GM21786 (cell line): ENCODE measurements at regions not wholly inside any gene's neighbourhood (a gene's known extent, or its start where the extent isn't known, plus 50 kb on each side); places are given as distances from the start of the nearest gene placed in this dataset.

ENCODE experiments used
- ATAC-seq: cut with Tn5 transposase; IDR thresholded peaks from one replicate; pipeline ENCODE4 v1.9.1; 2021; ENCODE audit not compliant: unreplicated experiment

DNA sequence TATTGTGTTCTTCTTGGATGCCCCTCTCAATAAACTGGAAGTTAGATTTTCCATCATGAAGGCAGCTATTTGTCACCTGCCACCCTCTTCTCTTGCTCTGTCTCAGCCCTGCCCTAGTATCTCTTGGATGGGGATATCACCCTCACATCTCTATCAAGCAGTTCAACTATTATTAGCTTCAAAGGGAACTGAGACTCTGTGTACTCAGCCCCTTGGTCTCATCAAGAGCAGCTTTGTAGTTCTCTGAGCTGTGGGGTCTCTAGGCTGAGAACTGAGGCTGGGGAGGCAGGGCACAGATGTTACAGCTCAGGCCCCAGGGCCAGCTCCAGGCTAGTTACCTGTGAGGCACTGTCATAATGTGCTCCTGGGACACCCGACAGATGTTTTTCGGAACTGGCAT lies 130.3 kb downstream of the DAD1 start:
- ATAC-seq: no peak

DNA sequence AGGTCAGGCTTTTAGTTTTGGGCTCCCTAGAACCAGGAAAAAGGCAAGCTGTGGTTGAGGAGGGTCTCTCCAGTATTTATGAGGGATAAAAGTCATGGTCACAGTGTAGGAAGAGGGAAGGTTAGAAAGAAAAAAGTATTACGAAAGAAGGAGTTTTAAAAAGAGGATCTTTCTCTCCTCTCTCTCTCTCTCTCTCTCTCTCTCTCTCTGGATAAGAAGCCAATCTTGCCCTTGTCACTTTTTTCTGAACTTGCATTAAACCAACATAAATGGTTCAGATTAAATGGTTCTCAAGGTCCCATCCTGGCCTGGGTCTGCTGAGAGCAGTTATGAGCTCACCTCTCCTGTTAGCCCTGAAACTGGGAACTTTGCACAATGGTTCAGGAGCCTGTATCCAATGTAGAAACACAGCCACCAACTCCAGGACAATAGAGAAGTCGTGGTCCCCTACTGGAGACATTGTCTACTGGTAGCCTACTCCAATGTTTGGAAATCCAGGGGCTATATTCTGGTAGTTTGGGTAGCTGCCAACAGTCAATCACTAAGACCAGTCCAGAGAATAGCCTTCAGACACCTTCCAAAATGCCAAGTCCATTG lies 131.9 kb downstream of the DAD1 start:
- ATAC-seq: no peak

DNA sequence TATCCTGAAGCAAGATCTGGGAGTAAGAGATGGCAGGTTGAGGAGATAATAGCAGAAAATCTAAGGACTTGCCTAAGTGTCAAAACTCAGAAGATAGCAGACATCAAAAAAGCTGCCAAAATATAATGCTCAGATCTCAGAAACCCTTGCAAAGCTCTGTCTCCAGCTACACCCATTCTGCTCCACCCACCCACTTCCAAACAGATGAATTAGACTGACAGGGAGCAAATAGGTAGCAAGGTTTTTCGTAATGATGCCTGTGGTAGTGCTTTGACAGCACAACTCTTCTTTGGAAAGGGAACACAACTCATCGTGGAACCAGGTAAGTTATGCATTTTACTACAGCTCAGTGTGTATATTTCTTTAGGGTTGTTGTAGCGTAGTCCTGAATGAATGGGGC lies 132.6 kb downstream of the DAD1 start:
- ATAC-seq: no peak

DNA sequence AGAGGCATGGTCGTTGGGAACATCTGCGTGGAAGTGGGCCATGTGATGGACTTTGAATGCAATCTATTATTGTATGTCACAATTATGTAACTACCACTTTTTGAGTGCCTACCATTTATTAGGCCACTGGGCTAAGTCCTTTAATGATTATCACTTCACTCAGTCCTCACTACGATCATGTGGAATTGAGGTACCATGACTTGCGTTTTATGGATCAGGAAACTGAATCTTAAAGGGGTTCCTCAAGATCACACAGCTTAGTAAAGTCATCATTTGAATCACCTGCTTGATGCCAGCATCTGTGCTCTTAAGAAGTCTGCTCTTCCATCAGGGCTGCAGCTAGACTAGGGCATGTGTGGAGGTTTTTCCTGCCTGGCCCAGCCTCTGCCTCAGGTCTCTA lies 136.7 kb downstream of the DAD1 start:
- ATAC-seq: no peak

DNA sequence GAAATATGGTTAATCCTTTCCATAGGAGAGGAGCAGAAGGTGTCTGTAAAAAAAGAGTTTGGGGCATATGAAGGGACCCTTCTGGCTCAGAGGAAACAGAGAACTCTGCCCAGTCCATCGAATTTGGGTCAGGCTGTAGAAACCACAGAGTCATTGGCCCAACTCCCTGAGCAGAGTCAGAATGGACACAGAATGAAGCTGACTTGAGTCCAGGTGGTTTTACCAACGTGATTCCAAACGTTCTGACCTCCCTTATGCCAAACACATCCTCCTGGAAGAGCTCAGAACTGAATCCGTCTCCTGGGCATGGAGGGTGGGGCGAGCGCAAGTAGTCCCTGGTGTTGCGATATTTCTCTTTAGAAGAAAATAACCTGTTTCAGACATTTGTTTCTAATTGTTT lies 138.8 kb downstream of the DAD1 start:
- ATAC-seq: no peak

DNA sequence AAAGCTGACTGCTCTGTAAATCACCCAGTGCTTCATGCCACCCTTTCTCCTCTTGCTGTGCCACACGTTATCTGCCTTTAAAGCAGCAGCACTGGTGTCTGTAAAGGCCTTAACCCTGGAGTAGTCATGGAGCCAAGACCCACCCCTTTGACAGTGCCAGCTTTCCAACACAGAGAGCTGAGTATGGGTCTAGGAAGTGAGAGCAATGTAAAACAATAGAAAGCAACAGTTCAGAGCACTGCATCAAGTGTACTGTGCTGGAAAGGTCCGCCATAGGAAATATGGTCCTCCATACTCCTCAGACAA lies 139.5 kb downstream of the DAD1 start:
- no peak for ATAC-seq

DNA sequence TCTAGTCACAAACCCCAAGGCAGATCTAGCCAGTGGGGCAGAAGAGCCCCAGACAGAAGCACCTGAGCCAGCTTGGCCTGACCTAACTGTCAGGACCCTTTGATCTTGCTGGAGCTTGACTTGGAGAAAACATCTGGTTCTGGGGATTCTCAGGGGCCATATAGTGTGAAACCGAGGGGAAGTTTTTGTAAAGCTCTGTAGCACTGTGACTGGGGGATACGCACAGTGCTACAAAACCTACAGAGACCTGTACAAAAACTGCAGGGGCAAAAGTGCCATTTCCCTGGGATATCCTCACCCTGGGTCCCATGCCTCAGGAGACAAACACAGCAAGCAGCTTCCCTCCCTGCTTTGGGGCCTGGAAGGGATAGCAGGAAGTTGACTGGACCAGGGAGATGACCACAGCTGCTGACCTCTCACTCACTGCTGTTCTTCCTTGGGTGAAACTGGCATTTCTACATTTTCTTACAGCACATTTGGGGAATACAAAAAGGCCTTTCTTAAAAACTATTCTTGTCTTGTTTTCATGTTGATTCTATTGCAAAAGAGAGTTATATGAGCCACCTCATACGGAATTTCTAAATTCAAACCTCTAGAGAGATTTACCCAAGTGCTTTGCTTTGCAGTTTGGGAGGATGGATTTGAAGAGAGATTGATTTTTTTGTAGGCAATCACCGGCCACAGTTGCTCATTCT lies 140.0 kb downstream of the DAD1 start:
- ATAC-seq: peak; percentile 40

DNA sequence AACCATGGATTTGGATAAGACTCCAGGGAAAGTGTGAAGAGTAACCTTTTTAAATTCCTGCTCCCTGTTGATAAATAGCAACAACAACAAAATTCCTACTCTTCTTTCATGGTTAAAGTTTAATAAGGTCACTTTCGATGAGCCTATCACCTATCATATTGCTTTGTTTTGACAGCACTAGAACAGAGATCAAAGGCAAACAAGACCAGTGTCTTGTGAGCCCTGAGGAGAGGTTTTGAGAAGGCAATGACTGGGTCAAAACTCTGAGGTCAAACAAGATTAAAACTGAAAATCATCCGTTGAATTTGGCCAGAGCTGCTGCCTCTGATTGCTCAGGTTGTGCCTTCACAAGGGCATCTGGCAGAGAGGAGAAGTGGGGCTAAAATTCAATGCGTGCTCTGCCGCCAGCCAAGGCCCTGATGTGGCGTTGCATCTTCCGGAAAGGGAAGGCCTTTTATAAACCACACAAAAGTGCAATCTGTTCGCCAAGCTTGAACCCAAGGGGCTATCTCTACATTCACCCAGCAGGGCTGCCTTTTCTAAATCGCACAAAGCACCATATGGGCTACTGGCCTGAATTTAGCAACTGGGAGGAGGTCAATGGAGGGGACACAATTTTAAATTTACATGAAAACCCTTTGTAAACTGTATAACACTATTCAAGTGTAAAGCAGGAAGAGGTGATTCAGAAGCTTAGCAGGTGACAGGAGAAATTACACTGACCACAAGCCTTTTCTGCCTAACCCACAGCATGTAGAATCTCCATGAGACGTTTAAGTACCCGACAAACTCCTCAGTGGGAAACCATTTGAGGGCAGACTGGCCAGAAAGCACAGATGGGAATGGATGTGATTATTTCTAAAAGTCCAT lies 140.8 kb downstream of the DAD1 start:
- ATAC-seq: peak; percentile 73

DNA sequence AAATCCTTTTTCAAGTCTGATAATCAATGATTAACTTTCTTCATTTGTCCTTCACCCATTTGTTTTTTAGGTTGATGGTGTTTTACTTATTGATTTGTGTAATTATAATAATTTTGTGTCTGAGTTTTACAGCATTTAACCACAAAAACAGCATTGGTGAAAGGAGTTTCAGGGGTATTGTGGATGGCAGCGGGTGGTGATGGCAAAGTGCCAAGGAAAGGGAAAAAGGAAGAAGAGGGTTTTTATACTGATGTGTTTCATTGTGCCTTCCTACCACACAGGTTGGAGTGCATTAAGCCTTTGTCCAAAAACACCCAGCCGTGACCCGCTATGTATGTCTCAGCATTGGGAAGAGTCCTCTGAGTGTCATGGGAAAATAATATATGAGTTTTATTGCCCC lies 150.3 kb downstream of the DAD1 start:
- no peak for ATAC-seq

DNA sequence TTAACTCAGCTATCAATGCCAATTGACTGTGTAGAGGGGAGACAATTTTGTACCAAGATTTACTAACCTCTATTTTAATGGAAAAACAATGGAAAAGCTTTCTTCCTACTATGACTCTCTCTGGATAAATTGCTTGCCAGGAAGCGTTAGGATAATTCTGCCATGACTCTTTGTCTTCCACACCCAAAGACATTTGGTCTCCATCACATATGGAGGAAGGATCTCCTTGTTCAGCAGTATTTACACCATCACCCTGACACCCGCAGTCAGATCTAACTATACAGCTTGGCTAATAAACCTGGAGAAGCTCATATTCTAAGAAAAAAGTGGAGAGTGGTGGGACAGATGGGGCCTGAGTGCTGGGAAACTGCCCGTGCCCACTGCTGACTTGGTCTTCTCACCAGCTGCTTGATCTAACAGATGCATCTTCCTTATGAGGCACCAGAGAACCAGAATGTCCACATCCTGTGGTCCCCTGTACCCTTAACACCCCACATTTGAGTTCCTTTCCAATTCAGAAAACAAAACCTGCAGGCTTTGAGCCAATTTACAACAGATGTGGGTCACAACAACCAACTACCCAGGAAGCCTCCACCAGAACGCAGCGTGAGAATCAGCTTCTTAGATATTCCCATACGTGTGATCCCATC lies 154.0 kb downstream of the DAD1 start:
- no peak for ATAC-seq

DNA sequence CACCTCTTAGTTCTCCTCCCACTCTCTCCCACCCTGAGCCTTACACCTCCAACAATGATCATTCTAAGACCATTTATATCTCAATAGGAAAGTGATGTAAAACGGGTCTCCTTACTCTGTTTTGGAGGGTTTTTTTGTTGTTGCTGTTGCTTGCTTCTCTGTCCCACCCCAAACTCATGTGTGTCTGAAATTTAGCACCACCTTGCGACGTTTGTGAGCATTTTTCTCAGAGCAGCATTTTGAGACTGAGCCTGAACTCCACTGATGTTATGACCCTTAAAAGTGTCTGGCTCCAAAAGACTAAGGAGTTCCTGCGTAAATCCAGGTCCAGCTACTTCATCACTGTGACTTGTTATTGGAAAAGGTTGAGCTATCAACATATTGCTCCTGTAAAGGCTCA lies 155.0 kb downstream of the DAD1 start:
- ATAC-seq: no peak

DNA sequence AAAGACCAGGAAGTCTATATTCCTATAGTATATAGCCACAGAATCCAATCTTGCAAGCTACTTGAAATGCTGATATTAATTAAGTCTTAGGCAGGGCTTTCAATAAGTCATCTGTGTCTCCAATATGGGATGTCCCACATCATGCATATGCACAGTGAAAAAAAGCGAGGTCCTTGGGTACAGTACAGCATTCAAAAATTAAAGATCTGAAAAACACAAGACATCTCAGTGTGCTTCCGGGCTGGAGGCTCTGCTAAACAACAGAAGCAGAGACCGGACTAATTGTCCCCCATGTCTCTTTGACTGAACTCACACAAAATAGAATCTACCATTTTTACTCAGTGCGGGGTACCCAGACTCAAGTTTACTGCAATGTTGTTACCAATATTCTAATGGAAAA lies 156.0 kb downstream of the DAD1 start:
- no peak for ATAC-seq

DNA sequence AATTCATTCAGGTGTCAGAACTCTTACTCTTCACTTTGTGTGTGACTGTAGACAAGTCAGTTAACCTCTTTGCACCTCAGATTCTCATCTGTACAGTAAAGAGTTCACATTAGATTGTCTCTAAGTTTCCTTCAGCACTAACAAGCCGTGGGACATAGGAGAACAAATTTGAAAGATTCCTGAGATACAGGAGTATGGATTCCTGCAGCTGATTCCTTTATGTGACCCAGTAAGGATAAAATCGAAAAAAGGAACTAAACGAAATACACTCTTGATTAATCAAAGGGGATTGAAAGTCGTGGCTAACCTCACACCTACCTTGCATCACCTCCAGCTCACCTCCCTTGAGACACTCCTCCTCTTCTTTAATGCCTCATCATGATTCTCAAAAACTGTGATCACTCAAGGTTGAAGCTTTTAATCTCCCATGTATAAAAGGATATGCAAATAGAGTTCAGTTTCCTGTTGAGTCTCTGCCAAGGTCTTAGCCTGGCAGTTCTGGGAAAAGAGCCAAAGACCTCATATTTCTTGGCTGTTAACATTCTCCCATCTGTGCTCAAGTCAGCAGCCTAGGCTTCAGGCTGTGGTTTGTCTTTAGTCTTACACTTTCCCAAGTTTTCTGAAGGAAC lies 156.6 kb downstream of the DAD1 start:
- no peak for ATAC-seq

DNA sequence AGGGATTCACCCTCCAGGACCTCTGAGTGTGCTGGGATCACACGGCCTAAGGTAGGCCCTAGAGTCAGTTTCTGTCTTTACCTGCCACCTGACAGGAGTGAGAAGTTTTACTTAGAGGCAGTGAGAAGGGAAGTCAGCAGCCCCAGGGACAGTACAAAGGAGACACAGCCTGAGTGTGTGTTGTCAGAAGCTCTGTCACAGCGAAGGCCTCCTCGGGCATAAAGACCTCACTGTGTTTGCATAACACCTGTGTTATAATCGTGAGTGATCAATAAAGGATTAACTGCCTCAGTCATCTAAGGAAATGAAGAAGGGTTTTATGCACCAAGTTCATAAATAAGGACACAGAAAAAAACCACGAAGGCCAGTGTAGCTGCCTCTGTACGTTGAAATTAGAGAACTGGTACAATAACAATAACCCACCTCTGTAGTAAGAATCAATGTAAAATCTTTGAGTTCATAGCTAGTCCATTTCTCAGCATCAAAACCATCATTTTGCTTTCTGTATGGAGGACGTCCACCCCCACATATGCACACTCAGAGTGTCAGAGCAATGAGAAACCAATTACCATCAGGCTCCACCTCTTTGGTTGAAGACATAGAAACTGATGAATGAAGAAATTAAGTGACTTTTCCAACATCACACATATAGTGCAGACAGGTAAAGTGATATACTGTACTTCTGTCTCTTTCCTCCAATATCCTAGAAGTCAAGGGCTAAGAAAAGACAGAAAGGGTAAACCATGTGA lies 159.3 kb downstream of the DAD1 start:
- ATAC-seq: no peak

DNA sequence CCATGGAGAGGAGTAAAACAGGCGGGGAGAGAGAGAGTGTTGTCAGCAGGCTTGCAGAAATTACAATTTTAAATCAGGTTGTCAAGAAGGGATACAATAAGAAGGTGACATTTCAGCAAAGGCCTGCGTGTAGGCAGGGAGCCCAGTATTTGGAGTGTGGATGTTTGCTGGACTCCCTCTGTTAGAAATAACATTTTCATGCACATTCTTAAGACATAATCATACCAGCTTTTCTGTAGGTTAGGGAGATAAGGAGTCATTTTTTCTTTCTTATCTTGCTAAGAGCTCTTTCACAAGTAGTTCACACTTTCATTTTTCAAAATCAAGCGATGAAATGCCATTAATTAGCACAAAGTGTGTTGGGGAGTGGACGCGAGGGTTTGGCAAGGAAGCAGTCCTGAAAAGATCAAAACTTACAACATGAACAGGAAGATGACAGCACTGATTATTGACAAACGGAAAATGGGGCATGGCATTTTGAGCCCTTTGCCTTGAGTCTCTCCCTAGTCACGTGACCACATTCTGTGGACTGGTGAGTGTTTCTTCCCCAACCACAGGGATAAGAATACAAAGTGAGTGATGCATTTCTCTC lies 160.2 kb downstream of the DAD1 start:
- no peak for ATAC-seq

DNA sequence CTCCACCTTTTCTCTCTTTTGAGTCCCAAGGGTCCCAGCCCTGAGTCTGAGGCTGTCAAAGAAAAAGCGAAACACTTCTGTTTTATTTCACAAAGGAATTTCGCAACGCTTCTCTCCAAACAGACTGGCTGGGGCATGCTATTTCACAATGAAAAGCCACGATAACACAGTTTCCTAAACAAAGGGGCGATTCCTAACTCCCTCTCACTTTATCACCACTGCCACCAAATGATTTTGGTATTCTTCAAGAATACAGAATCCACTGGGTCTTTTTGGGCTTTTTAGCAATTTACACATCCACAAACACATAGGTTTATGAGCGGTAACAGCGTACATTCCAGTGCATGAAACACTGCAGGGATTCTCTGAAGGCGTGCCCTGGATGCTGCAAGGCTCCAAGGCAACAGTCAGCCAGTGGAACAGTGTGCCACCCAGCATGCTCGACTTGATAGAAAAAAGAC lies 161.2 kb downstream of the DAD1 start:
- no peak for ATAC-seq

DNA sequence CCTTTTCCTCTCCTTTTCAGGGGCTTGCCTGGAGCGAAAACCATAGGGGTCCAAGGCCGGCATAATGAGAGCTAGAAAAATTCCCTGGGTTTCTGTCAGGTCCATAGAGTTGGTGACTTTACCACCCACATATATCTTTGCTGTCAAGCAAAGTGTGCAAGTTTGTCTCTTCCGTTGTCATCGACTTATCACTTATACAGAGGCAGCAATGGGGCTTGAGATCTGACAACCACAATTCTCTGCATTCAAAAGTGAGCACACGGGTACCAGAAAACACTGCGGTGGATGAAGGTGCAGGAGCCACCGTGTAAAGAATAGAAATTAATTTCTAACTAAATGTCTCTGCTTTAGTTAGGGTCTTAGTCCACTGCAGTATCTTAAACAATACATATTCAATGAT lies 162.3 kb downstream of the DAD1 start:
- ATAC-seq: no peak

DNA sequence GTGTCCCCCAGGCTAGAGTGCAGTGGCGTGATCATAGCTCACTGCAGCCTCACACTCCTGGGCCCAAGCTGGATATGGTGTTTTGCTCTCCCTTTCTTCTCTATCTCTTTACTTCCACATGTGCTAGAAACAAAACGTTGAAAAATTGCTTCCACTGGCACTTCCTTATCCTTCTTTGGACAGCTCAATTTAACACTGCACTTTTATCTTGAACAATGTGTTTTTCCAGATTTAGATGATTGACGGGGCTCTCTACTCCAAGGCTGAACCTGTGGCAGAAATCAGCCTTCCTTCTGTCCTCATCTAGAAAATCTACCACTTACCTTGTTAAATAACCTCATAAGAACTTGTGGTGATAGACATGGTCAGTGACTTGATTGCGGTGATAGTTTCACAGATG lies 165.1 kb downstream of the DAD1 start:
- ATAC-seq: no peak

DNA sequence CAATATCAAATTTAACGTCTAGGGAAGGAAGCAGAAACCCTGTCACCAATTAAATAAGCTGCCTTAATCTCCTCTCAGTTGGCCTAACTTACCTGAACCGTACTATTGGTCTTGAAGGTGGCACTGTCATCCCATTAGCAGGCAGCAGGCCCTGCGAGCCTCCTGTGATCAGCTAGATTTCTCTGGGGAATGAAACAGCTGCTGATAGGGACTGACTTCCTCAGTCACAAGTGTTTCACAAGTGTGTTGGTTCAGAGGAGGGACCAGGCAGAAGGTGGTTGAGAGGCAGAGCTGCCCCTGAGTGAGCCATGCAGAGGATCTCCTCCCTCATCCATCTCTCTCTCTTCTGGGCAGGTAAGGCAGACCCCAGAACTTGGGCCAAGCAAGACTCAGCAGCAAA lies 166.8 kb downstream of the DAD1 start:
- peak; percentile 48 for ATAC-seq

DNA sequence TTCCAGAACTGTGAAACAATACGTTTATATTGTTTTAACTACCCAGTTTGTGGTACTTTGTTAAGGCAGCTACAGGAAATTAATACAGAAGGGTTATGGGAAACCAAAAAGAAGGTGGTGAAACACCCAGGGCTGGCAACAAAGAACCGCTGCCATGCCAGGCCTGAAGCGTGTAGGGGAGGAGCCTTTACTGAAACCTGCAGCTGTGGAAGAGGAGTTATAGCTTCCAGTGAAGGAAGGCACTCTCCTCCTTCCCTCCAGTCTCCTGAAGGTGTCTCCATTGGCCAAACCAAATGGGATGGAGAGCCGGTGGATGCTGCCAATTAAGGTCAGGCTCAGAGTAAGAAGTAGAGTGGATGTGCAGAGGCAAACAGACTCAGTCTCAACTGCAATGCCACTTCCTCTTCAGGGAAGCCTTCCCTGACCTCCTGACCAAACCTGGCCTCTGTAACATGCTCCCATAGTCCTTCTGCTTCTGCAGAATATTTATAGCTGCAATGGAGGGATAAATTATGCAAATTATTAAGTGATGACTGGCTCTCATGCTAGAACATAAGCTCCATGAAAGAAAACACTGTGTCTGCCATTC lies 168.3 kb downstream of the DAD1 start:
- no peak for ATAC-seq
